HG03520 (cell line): ENCODE measurements at regions not wholly inside any gene's neighbourhood (a gene's known extent, or its start where the extent isn't known, plus 50 kb on each side); places are given as distances from the start of the nearest gene placed in this dataset.

Experiments used
- ATAC-seq: cut with Tn5 transposase; IDR thresholded peaks from one replicate; pipeline ENCODE4 v1.9.1; 2021; ENCODE audit warnings: mild to moderate bottlenecking, moderate library complexity; ENCODE audit not compliant: unreplicated experiment

GRCh38 chr9:88326936-88327335 is 61.3 kb upstream of the SPIN1 start:
- ATAC-seq, result no peak

- ATAC-seq, result no peak
Measured at GRCh38 chr9:88326015-88326414, 62.2 kb upstream of the SPIN1 start.

GRCh38 chr9:88322906-88323566 is 65.2 kb upstream of the SPIN1 start:
- ATAC-seq, result no peak

- ATAC-seq, result no peak
Measured at GRCh38 chr9:88321764-88322163, 66.5 kb upstream of the SPIN1 start.

- no peak for ATAC-seq
Measured at GRCh38 chr9:88320748-88321415, 67.4 kb upstream of the SPIN1 start.

- ATAC-seq, result no peak
Measured at GRCh38 chr9:88319936-88320747, 68.1 kb upstream of the SPIN1 start.

GRCh38 chr9:88313364-88314220 is 74.7 kb upstream of the SPIN1 start:
- ATAC-seq, result no peak

GRCh38 chr9:88312517-88313103 is 75.6 kb upstream of the SPIN1 start:
- ATAC-seq, result no peak

- no peak for ATAC-seq
Measured at GRCh38 chr9:88312045-88312444, 76.2 kb upstream of the SPIN1 start.

- ATAC-seq, result no peak
Measured at GRCh38 chr9:88310310-88310980, 77.8 kb upstream of the SPIN1 start.

- ATAC-seq, result no peak
Measured at GRCh38 chr9:88308831-88309560, 79.2 kb upstream of the SPIN1 start.

GRCh38 chr9:88307136-88307535 is 81.1 kb upstream of the SPIN1 start:
- no peak for ATAC-seq

- peak; percentile 98 for ATAC-seq
Measured at GRCh38 chr9:88303721-88304451, 84.4 kb upstream of the SPIN1 start.

GRCh38 chr9:88302579-88303324 is 85.5 kb upstream of the SPIN1 start:
- ATAC-seq, result no peak

- ATAC-seq, result no peak
Measured at GRCh38 chr9:88300556-88300955, 87.7 kb upstream of the SPIN1 start.

GRCh38 chr9:88291856-88292255 is 96.4 kb upstream of the SPIN1 start:
- no peak for ATAC-seq

GRCh38 chr9:88291056-88291455 is 97.2 kb upstream of the SPIN1 start:
- ATAC-seq, result no peak

GRCh38 chr9:88289532-88289931 is 98.7 kb upstream of the SPIN1 start:
- ATAC-seq, result no peak
